ENCODE measurements at regions not wholly inside any gene's neighbourhood (a gene's known extent, or its start where the extent isn't known, plus 50 kb on each side); places are given as distances from the start of the nearest gene placed in this dataset.

DNA sequence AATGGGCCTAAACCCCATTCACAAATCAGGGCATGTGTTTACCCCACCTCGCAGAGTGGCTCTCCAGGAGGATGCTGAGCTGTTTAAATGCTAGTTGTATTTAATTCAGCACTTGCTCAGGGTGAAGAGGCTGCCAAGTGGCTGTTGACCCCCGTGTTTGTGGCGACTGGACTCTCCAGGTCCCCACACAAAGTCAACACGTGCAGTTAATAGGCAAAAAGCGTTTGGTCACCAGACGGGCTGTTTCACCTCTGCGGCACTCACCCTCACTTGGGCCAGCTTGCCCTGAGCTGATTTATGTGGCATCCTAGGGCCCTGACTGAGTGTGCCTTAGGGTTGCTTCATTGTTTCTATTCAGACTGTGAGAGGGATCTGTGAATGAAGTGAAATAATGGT is 152.3 kb downstream of the GAS1 start:
- Histone ChIP-seq H4K20me1 (ENCODE audit: control insufficient read depth, insufficient read depth, low read depth, low read length) (no peaks in the 10 kb centered on the region), H3K27ac (ENCODE audit: low read depth, low read length) (no peak overlapping the region), H3K27me3 (ENCODE audit: control insufficient read depth, low read length) (no peaks in the 10 kb centered on the region), H3K79me2 (ENCODE audit: control insufficient read depth, low read length) (no peaks in the 10 kb centered on the region), H3K9me3 (ENCODE audit: control insufficient read depth, insufficient read depth, low read length) (no peaks in the 10 kb centered on the region), H3K4me1 (ENCODE audit: control insufficient read depth, low read length) (no peaks in the 10 kb centered on the region), H3F3A (ENCODE audit: control insufficient read depth, insufficient read depth) (no peaks in the 10 kb centered on the region), H3K9me2 (replicated peaks; ENCODE audit: control insufficient read depth, low read length) (no peaks in the 10 kb centered on the region), H3K4me2 (ENCODE audit: low read length) (no peak overlapping the region), H3K4me3 (ENCODE audit: low read length) (no peak overlapping the region), H3K36me3 (ENCODE audit: control insufficient read depth, low read length) (no peaks in the 10 kb centered on the region)
- TF ChIP-seq CTCF (IDR thresholded peaks at IDR 0.05; ENCODE audit: low read depth, low read length, poor library complexity, severe bottlenecking) (no peak), EZH2phosphoT487 (IDR thresholded peaks at IDR 0.05; ENCODE audit: borderline replicate concordance, low read length) (no peak)

DNA sequence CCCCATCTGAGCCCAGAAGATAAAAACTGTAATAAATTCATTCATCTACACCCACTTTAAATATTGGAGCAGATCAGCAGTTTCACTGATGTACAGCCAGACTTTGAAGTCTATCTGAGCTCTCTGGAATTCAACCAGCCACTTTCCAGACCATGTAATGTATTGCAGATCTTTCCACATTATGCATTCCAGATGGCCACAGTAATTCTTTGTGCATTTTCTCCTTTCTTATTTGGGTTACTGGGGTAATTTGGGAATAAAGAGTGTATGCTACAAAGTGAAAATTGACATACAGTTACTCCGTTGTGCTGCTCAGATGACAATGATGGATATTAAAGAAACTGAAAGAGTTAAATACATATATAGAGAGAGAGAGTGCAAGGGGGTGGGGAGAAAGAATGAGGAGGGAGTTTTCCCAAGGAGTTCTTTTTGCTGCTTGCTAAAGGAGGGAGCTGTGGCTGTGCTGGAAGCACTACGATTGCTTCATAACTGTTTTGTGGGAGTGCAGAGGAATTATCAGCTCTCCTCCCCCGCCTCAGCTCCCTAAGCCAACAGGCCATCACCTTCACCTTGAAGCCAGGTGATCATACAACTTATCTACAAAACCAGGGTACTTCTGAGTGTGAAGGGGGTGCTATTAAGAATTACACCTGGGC is 152.8 kb downstream of the GAS1 start:
- H3K4me3 ChIP-seq (ENCODE audit: low read length) = no peak overlapping the region
- no peaks in the 10 kb centered on the region for H3K9me3 ChIP-seq (ENCODE audit: control insufficient read depth, insufficient read depth, low read length)
- H3K79me2 ChIP-seq (ENCODE audit: control insufficient read depth, low read length) = no peaks in the 10 kb centered on the region
- no peaks in the 10 kb centered on the region for H3K9me2 ChIP-seq (replicated peaks; ENCODE audit: control insufficient read depth, low read length)
- H3K27ac ChIP-seq (ENCODE audit: low read depth, low read length) = no peak overlapping the region
- H4K20me1 ChIP-seq (ENCODE audit: control insufficient read depth, insufficient read depth, low read depth, low read length) = no peaks in the 10 kb centered on the region
- H3K4me2 ChIP-seq (ENCODE audit: low read length) = no peak overlapping the region
- H3K36me3 ChIP-seq (ENCODE audit: control insufficient read depth, low read length) = no peaks in the 10 kb centered on the region
- no peaks in the 10 kb centered on the region for H3K27me3 ChIP-seq (ENCODE audit: control insufficient read depth, low read length)
- TF ChIP-seq EZH2phosphoT487 (IDR thresholded peaks at IDR 0.05; ENCODE audit: borderline replicate concordance, low read length) (no peak), CTCF (IDR thresholded peaks at IDR 0.05; ENCODE audit: low read depth, low read length, poor library complexity, severe bottlenecking) (no peak)
- H3F3A ChIP-seq (ENCODE audit: control insufficient read depth, insufficient read depth) = no peaks in the 10 kb centered on the region
- no peaks in the 10 kb centered on the region for H3K4me1 ChIP-seq (ENCODE audit: control insufficient read depth, low read length)

GRCh38 chr9:86792136-86792535 is 155.2 kb downstream of the GAS1 start:
- Histone ChIP-seq H3K27ac (ENCODE audit: low read depth, low read length) (no peak overlapping the region), H3K9me2 (replicated peaks; ENCODE audit: control insufficient read depth, low read length) (no peaks in the 10 kb centered on the region), H3F3A (ENCODE audit: control insufficient read depth, insufficient read depth) (no peaks in the 10 kb centered on the region), H3K9me3 (ENCODE audit: control insufficient read depth, insufficient read depth, low read length) (no peaks in the 10 kb centered on the region), H3K4me2 (ENCODE audit: low read length) (no peak overlapping the region), H3K36me3 (ENCODE audit: control insufficient read depth, low read length) (no peaks in the 10 kb centered on the region), H3K4me3 (ENCODE audit: low read length) (no peak overlapping the region), H3K79me2 (ENCODE audit: control insufficient read depth, low read length) (no peaks in the 10 kb centered on the region), H3K27me3 (ENCODE audit: control insufficient read depth, low read length) (no peaks in the 10 kb centered on the region), H3K4me1 (ENCODE audit: control insufficient read depth, low read length) (no peaks in the 10 kb centered on the region), H4K20me1 (ENCODE audit: control insufficient read depth, insufficient read depth, low read depth, low read length) (no peaks in the 10 kb centered on the region)
- TF ChIP-seq EZH2phosphoT487 (IDR thresholded peaks at IDR 0.05; ENCODE audit: borderline replicate concordance, low read length) (no peak), CTCF (IDR thresholded peaks at IDR 0.05; ENCODE audit: low read depth, low read length, poor library complexity, severe bottlenecking) (no peak)

Data from DOHH2 (cell line).